H1 (cell line): ENCODE measurements at regions not wholly inside any gene's neighbourhood (a gene's known extent, or its start where the extent isn't known, plus 50 kb on each side); places are given as distances from the start of the nearest gene placed in this dataset.

Experiments used
- CTCF ChIA-PET: fragments of 300-600 bp; sonication (Branson Sonifier 250); formaldehyde crosslinking; loops from one replicate; lab custom pipeline; 2021; ENCODE audit not compliant: partially characterized antibody; lab: Charles Lee
- POLR2A ChIA-PET: fragments of 300-600 bp; sonication (Branson Sonifier 250); formaldehyde crosslinking; loops from one replicate; lab custom pipeline; 2021; ENCODE audit warnings: inconsistent platforms; ENCODE audit not compliant: partially characterized antibody; lab: Charles Lee
- DNase-seq, 2 experiments: peaks; one replicate each; pipeline versions ENCODE4 v3.0.0 to v3.0.0-alpha.2; 2010 to 2022; ENCODE audit warnings: low spot score in 2 of 2, low read depth in 1 of 2, mixed read lengths in 1 of 2
- FAIRE-seq: peaks from 2 replicates; lab custom pipeline; 2011; peaks lifted over from hg19 to GRCh38; lab: Jason Lieb, UNC
- H2AFZ ChIP-seq: 2 replicates; pipeline ENCODE4 v1.8.1; 2012; ENCODE audit warnings: low read length, inconsistent platforms
- H2AK5ac ChIP-seq: 2 replicates; pipeline ENCODE4 v1.6.1; 2013; ENCODE audit warnings: low read depth, low read length
- H2BK120ac ChIP-seq: replicated peaks from 2 replicates; pipeline ENCODE3; 2013; ENCODE audit warnings: low read depth, low read length, inconsistent platforms
- H2BK12ac ChIP-seq: 2 replicates; pipeline ENCODE4 v1.6.1; 2013; ENCODE audit warnings: low read depth, low read length
- H2BK15ac ChIP-seq: 2 replicates; pipeline ENCODE4 v1.6.1; 2013; ENCODE audit warnings: low read length
- H2BK20ac ChIP-seq: 2 replicates; pipeline ENCODE4 v1.6.1; 2013; ENCODE audit warnings: low read length
- H2BK5ac ChIP-seq: 2 replicates; pipeline ENCODE4 v1.6.1; 2013; ENCODE audit warnings: low read depth, low read length
- H3K14ac ChIP-seq: 2 replicates; pipeline ENCODE4 v1.6.1; 2013; ENCODE audit warnings: inconsistent platforms; ENCODE audit not compliant: insufficient read length
- H3K18ac ChIP-seq: 2 replicates; pipeline ENCODE4 v1.6.1; 2013; ENCODE audit warnings: low read length; ENCODE audit errors: extremely low read depth
- H3K23ac ChIP-seq: 2 replicates; pipeline ENCODE4 v1.6.1; 2013; ENCODE audit warnings: inconsistent platforms; ENCODE audit not compliant: insufficient read length
- H3K23me2 ChIP-seq: 2 replicates; pipeline ENCODE4 v1.6.1; 2013; ENCODE audit warnings: low read depth, low read length
- H3K27ac ChIP-seq: 2 replicates; pipeline ENCODE4 v1.6.1; 2011; ENCODE audit warnings: low read depth, low read length, inconsistent platforms
- H3K27me3 ChIP-seq, 4 experiments: replicated peaks in 1 of 4; 1 replicate in 1 of 4; 2 replicates in 3 of 4; pipeline versions ENCODE4 v1.6.1 to v1.8.1; 2011 to 2013; ENCODE audit warnings: low read length in 3 of 4, mild to moderate bottlenecking in 3 of 4, inconsistent platforms in 2 of 4, mixed read lengths in 2 of 4, moderate library complexity in 1 of 4; ENCODE audit not compliant: control insufficient read depth in 3 of 4, insufficient read depth in 3 of 4; ENCODE audit errors: extremely low read depth in 1 of 4
- H3K36me3 ChIP-seq, 4 experiments: 2 replicates each; pipeline versions ENCODE4 v1.6.1 to v1.8.1; 2011 to 2013; ENCODE audit warnings: mild to moderate bottlenecking in 4 of 4, low read length in 3 of 4, moderate library complexity in 2 of 4, control low read depth in 1 of 4, inconsistent platforms in 1 of 4; ENCODE audit not compliant: insufficient read depth in 4 of 4, control insufficient read depth in 2 of 4
- H3K4ac ChIP-seq: replicated peaks from 2 replicates; pipeline ENCODE3; 2013; ENCODE audit warnings: low read length, low read depth, mixed read lengths, inconsistent platforms; ENCODE audit not compliant: insufficient read length
- H3K4me1 ChIP-seq, 4 experiments: replicated peaks in 1 of 4; 1 replicate in 1 of 4; 2 replicates in 3 of 4; pipeline versions ENCODE4 v1.6.1 to v1.8.1; 2011 to 2013; ENCODE audit warnings: low read length in 3 of 4, inconsistent platforms in 2 of 4, mixed read lengths in 1 of 4; ENCODE audit not compliant: insufficient read depth in 4 of 4, control insufficient read depth in 3 of 4
- H3K4me2 ChIP-seq, 2 experiments: 2 replicates each; pipeline versions ENCODE4 v1.6.1 to v1.8.1; 2011 to 2013; ENCODE audit warnings: low read depth in 2 of 2, low read length in 2 of 2, control low read depth in 1 of 2, inconsistent platforms in 1 of 2, mild to moderate bottlenecking in 1 of 2; ENCODE audit not compliant: insufficient read depth in 1 of 2
- H3K4me3 ChIP-seq, 4 experiments: fragments of 200-600, 300-600 bp in 1 of 4; sonication (generic), shearing (Covaris generic), sonication (Bioruptor Twin) in 1 of 4; 2 replicates each; pipeline versions ENCODE4 v1.5.1 to v1.8.1; 2011 to 2016; ENCODE audit warnings: low read length in 4 of 4, low read depth in 3 of 4, control low read depth in 2 of 4, inconsistent platforms in 2 of 4, mild to moderate bottlenecking in 2 of 4, mixed read lengths in 1 of 4, moderate library complexity in 1 of 4; ENCODE audit not compliant: insufficient read depth in 2 of 4; ENCODE audit errors: extremely low read depth in 1 of 4
- H3K56ac ChIP-seq: replicated peaks from 2 replicates; pipeline ENCODE3; 2013; ENCODE audit warnings: low read depth, mild to moderate bottlenecking, mixed read lengths, low read length, inconsistent platforms; ENCODE audit not compliant: insufficient read length
- H3K79me1 ChIP-seq: 2 replicates; pipeline ENCODE4 v1.6.1; 2013; ENCODE audit warnings: low read depth, low read length, control low read depth
- H3K79me2 ChIP-seq, 2 experiments: 2 replicates each; pipeline versions ENCODE4 v1.6.1 to v1.8.1; 2012 to 2013; ENCODE audit warnings: low read length in 2 of 2, mild to moderate bottlenecking in 2 of 2, inconsistent platforms in 1 of 2; ENCODE audit not compliant: insufficient read depth in 2 of 2, control insufficient read depth in 1 of 2
- H3K9ac ChIP-seq, 4 experiments: replicated peaks in 1 of 4; 1 replicate in 1 of 4; 2 replicates in 3 of 4; pipeline versions ENCODE4 v1.6.1 to v1.8.1; 2011 to 2013; ENCODE audit warnings: low read depth in 3 of 4, low read length in 3 of 4, control low read depth in 2 of 4, mild to moderate bottlenecking in 2 of 4, moderate library complexity in 2 of 4, inconsistent platforms in 1 of 4; ENCODE audit errors: extremely low read depth in 1 of 4
- H3K9me3 ChIP-seq, 2 experiments: 2 replicates each; pipeline versions ENCODE4 v1.6.1 to v1.8.1; 2012 to 2013; ENCODE audit warnings: mild to moderate bottlenecking in 2 of 2, moderate library complexity in 2 of 2, control low read depth in 1 of 2, inconsistent platforms in 1 of 2, low read depth in 1 of 2, low read length in 1 of 2, mixed read lengths in 1 of 2; ENCODE audit not compliant: insufficient read depth in 2 of 2
- H4K20me1 ChIP-seq, 2 experiments: replicated peaks in 1 of 2; 2 replicates each; pipeline versions ENCODE3 to v1.8.1; 2011 to 2013; ENCODE audit warnings: inconsistent platforms in 2 of 2, low read length in 2 of 2, mild to moderate bottlenecking in 1 of 2; ENCODE audit not compliant: insufficient read depth in 2 of 2, control insufficient read depth in 1 of 2
- H4K5ac ChIP-seq: 2 replicates; pipeline ENCODE4 v1.6.1; 2013; ENCODE audit warnings: low read length, low read depth, mixed read lengths, inconsistent platforms; ENCODE audit not compliant: insufficient read length
- H4K8ac ChIP-seq: 2 replicates; pipeline ENCODE4 v1.8.0; 2013; ENCODE audit warnings: mild to moderate bottlenecking, moderate library complexity, low read length, inconsistent platforms; ENCODE audit not compliant: insufficient read depth; ENCODE audit errors: extremely low read depth
- H4K91ac ChIP-seq: replicated peaks from 2 replicates; pipeline ENCODE3; 2013; ENCODE audit warnings: low read length, mixed read lengths, inconsistent platforms; ENCODE audit not compliant: insufficient read length
- POLR2AphosphoS5 ChIP-seq: IDR thresholded peaks from 2 replicates; pipeline ENCODE4 v1.6.1; 2011; ENCODE audit warnings: low read depth, low read length
- RAD21 ChIP-seq, 2 experiments: IDR thresholded peaks in 1 of 2; conservative IDR thresholded peaks in 1 of 2; 2 replicates each; pipeline ENCODE4 v1.6.1; 2011; ENCODE audit warnings: low read depth in 2 of 2, low read length in 2 of 2, improper control_type of control experiment in 1 of 2, inconsistent platforms in 1 of 2, mild to moderate bottlenecking in 1 of 2, moderate library complexity in 1 of 2
- SP2 ChIP-seq: IDR thresholded peaks from 2 replicates; pipeline ENCODE4 v1.6.1; 2012; ENCODE audit warnings: mild to moderate bottlenecking, low read length, inconsistent platforms
- WGBS, 2 experiments: shearing (Covaris generic) in 1 of 2; methylation state at CpG; one replicate each; pipeline versions ENCODE4 v1.1.6 to v1.1.7; 2013 to 2015; ENCODE audit warnings: low lambda C conversion rate in 2 of 2, mixed read lengths in 2 of 2, inconsistent platforms in 1 of 2, low coverage in 1 of 2, missing lambda C conversion rate in 1 of 2; ENCODE audit not compliant: insufficient replicate concordance in 2 of 2, insufficient coverage in 1 of 2, insufficient read length in 1 of 2; ENCODE audit errors: extremely low coverage in 1 of 2, missing lambda C conversion rate in 1 of 2; 5-methylcytosine and 5-hydroxymethylcytosine counted together
- TF ChIP-seq, protein P1 (sequence below), 3 experiments: IDR thresholded peaks; 1 replicate in 2 of 3; 2 replicates in 1 of 3; pipeline versions ENCODE4 v1.5.1 to v1.6.1; 2011; ENCODE audit warnings: low read length in 3 of 3, mild to moderate bottlenecking in 3 of 3, inconsistent platforms in 2 of 3, low read depth in 1 of 3, moderate library complexity in 1 of 3; ENCODE audit not compliant: insufficient read depth in 1 of 3; ENCODE audit errors: control extremely low read depth in 1 of 3

DNA sequence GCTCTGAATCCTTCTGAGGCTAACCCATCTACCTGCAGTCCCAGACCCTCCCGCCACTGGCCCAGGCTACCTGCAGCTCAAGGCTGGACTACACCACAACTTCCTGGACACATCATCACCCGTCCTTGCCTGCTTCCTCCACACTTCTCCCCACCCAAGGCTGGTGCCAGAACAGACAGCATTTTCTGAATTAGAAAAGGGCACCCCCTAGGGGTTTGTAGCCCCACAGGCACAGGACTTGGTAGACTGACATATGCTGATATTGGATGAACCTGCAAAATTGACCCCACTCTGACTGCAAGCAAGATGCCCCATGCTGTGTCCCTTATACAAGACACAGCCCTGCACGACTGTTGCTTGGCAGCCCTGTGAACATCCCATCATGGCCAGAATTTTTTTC is 271.5 kb upstream of the C16orf82 start:
- Histone ChIP-seq H3K79me2 (no peaks in the 10 kb centered on the region), H3K27ac (no peak overlapping the region), H3K18ac (no peak overlapping the region), H2BK20ac (no peak overlapping the region), H2BK15ac (no peak overlapping the region), H3K23ac (no peak overlapping the region), H2BK120ac (no peak overlapping the region), H3K9ac (no peak overlapping the region), H2BK12ac (no peak overlapping the region), H2AFZ (no peak overlapping the region), H3K56ac (no peak overlapping the region), H4K20me1 (no peaks in the 10 kb centered on the region), H3K23me2 (no peaks in the 10 kb centered on the region; the same call in 1 of the 2 replicates), H3K36me3 (no peaks in the 10 kb centered on the region), H3K4me1 (no peaks in the 10 kb centered on the region), H4K91ac (no peak overlapping the region), H3K79me1 (no peaks in the 10 kb centered on the region), H3K14ac (no peak overlapping the region), H3K27me3 (no peaks in the 10 kb centered on the region), H3K4me2 (no peak overlapping the region), H3K4me3 (no peak overlapping the region), H4K5ac (no peak overlapping the region), H2BK5ac (no peak overlapping the region)
- CTCF ChIA-PET: interaction anchor here (0.8 to 1.3 kb wide), 3 partner anchors 12 to 201 kb away, joined by 3 read pairs; no protein-coding TSS in a partner anchor
- DNase-seq: peak in 1 of 2 experiments; percentile 3
- WGBS, 2 experiments: 74% methylated on average over 3 of the region's 3 CpGs; no CpG with 5 or more reads in 1 of the 2 experiments
- no peak for FAIRE-seq
- POLR2A ChIA-PET: no interaction called here
- TF ChIP-seq, protein P1, sequence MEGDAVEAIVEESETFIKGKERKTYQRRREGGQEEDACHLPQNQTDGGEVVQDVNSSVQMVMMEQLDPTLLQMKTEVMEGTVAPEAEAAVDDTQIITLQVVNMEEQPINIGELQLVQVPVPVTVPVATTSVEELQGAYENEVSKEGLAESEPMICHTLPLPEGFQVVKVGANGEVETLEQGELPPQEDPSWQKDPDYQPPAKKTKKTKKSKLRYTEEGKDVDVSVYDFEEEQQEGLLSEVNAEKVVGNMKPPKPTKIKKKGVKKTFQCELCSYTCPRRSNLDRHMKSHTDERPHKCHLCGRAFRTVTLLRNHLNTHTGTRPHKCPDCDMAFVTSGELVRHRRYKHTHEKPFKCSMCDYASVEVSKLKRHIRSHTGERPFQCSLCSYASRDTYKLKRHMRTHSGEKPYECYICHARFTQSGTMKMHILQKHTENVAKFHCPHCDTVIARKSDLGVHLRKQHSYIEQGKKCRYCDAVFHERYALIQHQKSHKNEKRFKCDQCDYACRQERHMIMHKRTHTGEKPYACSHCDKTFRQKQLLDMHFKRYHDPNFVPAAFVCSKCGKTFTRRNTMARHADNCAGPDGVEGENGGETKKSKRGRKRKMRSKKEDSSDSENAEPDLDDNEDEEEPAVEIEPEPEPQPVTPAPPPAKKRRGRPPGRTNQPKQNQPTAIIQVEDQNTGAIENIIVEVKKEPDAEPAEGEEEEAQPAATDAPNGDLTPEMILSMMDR (IDR thresholded peaks at IDR 0.05; ENCODE audit: control extremely low read depth in 1 of 3, insufficient read depth in 1 of 3, low read depth in 1 of 3, low read length in 3 of 3): peak; percentile 30 to 52 (median 42)
- TF ChIP-seq RAD21 (IDR thresholded peaks at IDR 0.05 in 1 of 2, conservative IDR thresholded peaks at IDR 0.05 in 1 of 2; ENCODE audit: low read depth in 2 of 2, low read length in 2 of 2) (peak; percentile 59 to 74), POLR2AphosphoS5 (no peak), SP2 (no peak)
- TF ChIP-seq, all 59 proteins: peak for 2
- Histone ChIP-seq H3K4ac (no peak overlapping the region), H3K9me3 (no peaks in the 10 kb centered on the region), H2AK5ac (no peak overlapping the region), H4K8ac (no peak overlapping the region)
